HG02885 (cell line): ENCODE measurements at regions not wholly inside any gene's neighbourhood (a gene's known extent, or its start where the extent isn't known, plus 50 kb on each side); places are given as distances from the start of the nearest gene placed in this dataset.
"Not testable (repeated sequence)": the region's sequence is repeated elsewhere in the genome, so short reads cannot be mapped to it uniquely, and the experiment has no call there.

Experiments used
- ATAC-seq: cut with Tn5 transposase; IDR thresholded peaks from one replicate; pipeline ENCODE4 v1.9.1; 2021; ENCODE audit warnings: mild to moderate bottlenecking; ENCODE audit not compliant: unreplicated experiment, poor library complexity

DNA sequence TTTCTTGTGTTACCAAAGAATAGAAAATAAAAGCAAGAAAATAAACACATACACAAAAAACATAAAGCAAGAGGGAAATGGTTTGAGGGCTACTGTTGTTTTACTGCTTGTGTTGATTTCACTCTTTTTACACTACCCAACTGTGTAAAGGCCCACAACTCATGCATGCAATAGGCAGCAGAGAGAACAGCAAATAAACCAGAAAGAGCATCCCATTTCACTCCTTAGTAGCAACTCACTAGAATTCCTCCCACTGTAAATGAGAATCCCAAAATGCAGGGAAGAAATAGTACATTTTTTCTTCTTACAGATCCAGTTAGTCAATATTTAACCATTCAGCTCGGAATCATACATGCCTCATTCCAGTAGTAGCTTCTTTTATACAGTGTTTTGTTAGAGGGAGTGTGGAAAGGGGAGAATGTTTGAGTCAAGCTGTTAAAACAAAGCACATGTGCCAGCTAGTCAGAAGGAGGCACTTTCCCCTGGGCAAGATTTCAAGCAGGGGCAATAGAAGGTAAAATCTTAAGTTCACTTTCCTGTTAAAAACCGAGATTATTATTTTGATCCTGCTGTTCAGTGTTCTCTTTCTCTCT, 147.2 kb upstream of the FAM98A start:
- ATAC-seq, result no peak

DNA sequence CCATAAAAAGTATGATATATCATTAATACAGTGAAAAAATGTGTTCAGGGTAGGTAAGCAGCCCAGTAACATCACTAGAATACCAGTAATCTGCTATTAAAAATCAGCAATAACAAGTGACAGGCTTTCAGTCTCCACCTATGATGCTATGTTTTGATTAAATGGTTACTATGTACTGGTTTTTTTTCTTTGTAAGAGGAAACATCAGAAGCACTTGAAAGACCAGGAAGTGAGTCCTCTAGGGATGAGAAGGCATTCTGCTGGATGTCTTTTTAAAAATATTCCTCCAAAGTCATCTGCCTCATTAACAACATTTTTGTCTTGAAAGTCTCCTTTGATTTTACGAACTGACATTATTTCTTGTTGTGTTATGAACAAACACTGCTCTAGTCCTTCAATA, 136.0 kb upstream of the FAM98A start:
- no peak for ATAC-seq

DNA sequence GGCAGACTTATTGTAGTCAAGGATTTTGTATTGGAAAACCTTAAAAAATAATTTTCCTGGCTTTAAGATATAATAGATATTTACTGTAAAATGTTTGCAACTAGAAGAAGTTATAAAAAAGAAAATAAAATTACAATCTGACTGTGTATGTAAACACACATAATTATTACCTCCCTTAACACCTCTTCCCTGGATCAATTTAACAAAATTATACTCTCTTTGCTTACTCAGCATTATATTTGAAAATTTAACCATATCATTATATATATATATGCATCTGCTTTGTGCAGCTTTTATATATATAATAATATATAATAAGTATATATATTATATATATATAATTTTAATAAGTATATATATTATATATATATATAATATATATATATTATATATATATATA, 131.7 kb upstream of the FAM98A start:
- no peak for ATAC-seq

DNA sequence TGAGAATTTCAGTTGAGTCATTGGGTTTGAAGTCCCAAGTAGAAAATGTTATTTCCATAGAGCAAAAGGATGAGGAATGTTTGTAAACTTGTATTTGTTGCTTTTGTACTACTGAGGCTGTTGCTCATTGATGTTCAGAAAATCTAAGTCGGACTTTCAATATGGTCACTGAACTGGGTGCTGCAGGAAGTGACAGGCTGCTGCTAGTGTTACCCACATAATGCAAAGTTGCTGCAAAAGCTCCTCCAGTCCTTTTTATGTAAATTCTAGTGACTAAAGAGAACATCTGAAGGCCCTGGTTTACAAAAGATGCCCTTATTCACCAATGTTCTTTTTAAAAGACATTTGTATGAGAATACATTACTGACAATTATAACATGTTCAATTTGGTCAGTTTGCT, 131.1 kb upstream of the FAM98A start:
- ATAC-seq, result no peak

DNA sequence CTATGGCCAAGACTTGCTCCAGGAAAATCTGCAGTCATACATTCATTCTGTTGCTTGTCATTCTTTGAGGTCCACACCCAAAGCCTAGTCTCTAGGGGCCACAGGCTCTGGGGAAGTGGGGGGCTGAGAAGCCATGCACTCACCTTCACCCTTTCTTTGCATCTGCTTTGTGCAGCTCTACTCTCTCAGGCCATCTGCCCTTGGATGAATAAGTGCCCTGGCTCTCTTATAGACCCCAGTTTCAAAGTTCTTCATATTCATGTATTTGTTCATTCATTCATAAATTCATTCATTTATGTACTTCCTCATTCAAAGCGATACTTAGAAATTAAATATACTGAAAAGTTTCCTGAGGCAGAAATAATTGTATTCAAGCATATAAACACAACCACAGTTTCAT, 130.3 kb upstream of the FAM98A start:
- ATAC-seq, result no peak

DNA sequence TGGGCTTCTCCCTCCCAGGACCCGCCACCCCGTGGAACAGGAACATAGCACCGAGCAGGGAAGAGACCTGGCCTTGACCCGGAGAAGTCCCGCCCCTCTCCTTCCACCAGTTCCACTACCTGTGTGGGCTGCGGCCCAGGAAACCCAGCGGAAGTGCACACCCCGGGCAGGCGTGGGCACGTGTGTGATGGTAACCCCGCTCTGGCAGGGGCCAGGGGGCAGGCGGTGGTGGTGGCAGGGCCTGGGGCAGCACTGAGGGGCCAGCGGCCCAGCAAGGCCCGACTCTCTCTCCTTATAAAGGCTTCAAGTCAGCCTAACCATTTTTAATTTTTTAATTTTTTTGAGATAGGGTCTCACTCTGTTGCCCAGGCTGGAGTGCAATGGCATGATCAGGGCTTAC, 129.0 kb upstream of the FAM98A start:
- no peak for ATAC-seq

DNA sequence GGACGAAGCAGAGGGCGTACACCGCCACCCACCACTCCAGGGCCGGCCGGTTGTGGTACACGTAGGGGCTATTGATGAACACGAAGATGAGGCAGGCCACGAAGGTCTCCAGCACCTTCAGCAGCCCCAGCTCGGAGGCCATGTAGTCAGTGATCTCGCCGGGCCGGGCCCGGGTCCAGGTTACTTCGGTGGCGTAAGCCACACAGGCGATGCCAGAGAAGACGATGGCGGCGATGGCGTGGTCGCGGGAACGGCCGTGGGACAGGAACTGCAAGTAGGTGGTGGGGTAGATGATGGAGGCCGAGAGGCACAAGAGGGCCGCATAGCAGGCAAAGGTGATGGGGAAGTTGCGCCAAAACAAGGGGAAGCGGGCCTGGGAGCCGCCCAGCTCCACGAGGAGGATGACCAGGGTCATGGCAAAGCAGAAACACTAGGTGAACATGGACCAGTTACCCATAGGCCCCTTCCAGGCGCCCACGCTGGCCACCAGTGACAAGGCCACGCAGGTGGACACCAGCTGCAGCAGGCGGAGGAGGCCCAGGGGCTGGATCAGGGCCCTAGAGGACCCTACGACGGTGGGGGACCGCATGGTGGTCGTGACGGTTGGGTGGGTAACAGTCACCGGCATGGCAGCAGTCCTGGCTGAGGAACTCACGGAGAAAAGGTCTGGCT, 128.4 kb upstream of the FAM98A start:
- ATAC-seq, result no peak

DNA sequence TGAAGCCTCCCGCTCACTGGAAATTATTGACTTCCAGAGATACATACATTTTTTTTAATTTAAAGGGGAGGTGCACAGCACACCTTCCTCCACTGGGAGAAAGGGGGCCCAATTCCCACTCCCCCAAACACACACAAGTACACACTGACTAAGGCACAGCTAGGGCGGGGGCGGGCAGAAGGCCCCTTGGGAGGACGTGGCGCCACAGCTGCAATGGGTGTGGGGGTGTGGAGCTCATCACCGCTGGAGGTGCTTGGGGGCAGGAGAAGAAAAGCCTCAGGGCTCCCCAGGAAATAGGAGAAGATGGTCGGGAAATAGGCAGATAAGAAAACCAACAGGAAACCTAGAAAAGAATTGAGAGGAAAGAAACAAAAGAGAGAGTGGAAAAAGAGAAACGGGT, 127.3 kb upstream of the FAM98A start:
- ATAC-seq, result no peak

DNA sequence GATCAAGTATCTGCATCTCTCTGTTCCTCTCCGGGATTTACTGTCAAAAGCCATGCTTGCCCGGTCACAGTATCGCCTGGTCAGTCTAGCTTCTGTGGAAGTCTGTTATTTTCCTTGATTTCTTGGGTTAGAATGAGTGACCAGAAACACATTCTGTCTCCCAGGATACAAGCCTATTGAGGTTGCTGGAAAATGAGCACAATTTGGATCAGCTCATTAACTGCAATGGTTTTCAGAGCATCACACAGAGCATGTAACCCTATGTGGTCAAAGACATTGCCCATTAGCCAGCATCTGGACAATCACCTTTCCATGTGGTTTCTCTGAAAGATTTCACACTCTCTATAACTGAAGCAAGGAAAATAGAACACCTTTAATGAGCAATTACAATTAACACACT, 124.2 kb upstream of the FAM98A start:
- no peak for ATAC-seq

DNA sequence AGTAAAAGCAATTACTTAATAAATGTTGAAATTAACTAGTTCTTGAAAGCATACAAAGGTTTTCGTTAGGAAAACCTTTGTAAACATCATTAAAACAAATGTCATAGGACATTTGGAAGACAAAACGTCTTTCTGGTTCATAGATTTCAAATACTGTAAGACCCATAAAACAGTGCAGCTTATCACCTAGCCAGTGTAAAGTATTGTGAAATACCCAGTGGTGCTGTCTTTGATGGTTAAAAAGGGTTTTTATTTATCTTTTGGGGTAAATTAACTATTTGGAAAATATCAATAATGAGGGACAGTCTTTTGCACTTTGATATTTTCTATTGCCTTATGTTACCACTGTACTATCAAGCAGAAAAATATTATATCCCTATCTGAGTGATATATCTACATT, 120.0 kb upstream of the FAM98A start:
- no peak for ATAC-seq

DNA sequence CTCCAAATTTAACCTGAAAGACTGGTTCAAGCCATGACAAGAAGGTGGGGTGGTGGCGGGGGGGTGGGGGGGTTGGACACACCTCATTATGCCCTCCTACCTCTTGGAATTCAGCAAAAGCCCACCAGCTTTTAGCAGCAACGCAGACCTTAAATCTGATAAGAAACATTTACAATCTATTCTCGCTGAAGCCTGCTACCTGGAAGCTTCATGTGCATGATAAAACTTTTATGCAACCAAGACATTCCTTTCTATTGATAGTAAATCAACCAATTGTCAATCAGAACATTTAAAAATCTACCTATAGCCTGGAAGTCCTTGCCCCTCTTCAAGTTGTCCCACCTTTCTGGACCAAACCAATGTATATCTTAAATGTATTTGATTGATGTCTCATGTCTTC, 113.6 kb upstream of the FAM98A start:
- ATAC-seq, result no peak

DNA sequence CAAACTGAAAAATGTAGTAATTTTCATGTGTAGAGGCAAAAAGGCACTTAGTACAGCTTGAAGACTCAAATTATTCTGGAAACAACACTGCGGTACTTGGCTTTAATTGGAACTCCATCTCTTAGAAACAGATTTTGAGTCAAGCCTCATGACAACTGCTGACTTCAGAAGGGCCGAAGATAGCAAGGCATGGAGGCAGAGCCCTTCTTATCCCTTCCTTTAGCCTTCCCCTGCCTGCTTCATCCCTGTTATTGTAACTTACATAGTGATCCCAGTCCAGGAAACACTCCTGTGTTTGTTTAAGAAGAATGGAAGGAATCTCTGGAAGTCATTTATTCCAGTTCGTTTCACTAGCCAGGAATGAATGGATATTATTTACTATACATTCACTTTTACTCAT, 110.9 kb upstream of the FAM98A start:
- ATAC-seq, result no peak

DNA sequence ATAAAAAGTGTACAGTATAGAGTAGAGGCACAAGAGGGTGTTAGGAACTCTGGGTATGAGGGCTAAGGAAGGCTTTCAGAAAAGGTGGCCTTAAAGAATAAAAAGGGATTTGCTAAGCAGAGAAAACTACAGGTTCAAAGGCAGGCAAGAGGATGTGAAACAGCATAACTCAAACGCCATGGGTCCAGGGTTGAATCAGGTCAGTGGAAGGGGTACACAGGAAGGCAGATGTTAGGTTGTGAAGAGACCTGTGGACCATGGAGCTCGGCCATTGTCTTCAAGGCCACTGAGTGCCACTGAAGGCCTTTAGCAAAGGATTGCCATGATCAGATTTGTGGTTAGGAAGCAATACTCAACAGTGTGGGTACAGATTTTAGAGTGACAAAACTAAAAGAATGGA, 108.2 kb upstream of the FAM98A start:
- no peak for ATAC-seq

DNA sequence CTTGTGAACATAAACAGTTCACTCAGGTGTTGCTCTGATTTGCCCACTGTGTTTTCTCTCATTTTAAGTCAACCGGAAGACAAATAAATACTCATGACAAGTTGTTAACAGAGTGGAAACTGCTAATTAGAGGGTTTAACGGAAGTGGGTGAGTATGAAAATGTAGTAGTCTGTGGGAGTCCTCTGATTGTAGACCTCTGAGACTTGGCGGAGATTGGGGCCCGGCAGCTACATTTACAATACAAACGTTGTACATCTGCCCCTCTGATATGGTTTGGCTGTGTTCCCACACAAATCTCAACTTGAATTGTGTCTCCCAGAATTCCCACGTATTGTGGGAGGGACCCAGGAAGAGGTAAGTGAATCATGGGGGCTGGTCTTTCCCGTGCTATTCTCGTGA, 107.3 kb upstream of the FAM98A start:
- no peak for ATAC-seq

DNA sequence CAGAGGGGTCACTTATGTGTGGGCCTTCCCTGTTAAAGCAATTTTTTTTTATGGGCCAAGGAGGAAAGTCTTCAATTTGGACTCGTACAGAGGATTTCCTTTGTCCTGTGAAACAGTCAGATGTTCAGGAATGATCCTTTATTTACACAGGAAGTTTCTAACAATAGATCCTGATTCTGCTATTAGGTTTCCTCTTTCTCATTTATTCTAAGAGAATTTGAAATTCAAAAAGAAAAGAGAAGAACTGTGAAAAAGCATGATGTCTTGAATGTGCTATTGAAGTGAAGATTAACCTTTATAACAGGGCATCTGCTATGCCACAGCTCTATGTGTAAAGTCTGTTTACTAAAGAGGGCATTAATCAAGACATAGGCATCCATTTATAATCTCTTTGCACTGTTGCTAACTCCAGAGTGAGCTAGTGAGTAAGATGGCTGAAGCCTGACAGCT, 105.3 kb upstream of the FAM98A start:
- ATAC-seq, result no peak

DNA sequence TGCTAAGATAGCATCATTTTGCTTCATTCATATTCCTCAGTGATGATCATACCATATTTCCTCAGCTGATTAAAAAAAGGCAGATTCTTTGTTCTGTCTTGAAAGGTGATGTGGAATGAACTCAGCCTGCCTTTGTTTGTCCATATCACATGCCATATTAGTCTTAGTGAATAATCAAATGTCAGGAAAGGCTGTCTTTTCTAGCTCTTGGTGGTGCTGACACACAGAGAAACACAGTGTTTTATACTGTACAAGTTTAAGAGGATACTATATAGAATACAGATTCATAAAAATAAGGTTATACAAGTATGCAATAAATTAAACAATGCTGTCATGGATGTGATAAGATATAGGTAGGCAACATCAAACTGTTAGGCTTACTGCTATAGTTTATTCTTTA, 97.1 kb upstream of the FAM98A start:
- ATAC-seq, result no peak

DNA sequence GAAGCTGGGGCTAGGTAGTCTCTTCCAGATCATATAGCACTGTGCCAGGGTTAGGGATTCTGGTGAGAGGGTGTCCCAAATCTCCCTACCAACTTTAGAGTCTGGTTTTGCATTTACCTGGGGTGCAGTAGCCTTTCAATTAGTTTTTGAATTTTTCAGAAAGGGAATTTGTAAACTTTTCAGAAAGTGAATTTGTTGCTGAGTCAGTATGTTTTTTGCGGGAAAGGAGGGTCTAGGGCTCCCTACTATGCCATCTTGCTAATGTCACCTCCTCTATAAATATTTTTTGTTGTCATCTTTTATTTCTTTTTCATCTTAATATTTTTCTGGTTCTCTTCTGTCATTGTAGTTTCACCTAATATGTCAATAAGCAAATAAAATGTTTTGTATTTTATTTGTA, 95.8 kb upstream of the FAM98A start:
- ATAC-seq, result no peak

DNA sequence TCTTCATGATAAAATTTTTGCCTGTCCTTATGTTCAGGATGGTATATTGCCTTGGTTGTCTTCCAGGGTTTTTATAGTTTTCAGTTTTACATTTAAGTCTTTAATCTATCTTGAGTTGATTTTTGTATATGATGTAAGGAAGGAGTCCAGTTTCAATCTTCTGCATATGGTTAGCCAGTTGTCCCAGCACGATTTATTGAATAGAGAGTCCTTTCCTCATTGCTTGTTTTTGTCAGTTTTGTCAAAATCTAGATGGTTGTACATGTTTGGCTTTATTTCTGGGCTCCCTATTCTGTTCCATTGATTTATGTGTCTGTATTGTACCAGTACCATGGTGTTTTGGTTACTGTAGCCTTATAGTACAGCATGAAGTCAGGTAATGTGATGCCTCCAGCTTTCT, 91.6 kb upstream of the FAM98A start:
- ATAC-seq, result not testable (repeated sequence)

DNA sequence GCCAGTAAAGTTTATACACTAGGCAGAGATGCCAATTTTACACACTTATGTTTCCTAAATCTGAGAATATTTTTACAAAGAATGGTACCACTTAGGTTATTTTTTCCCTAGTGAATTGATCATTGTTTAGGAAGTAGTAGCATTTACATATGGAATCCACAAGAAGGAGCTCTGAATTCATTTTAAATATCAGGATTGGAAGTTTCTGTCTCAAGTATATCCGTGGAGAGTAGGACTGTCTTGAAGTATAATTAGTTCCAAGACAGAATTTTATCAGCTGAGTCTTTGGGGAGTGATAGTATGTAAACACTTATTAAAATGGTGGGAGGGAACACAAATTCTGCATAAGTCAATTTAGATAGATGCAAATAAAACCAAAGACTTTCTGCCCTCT, 82.3 kb upstream of the FAM98A start:
- no peak for ATAC-seq

DNA sequence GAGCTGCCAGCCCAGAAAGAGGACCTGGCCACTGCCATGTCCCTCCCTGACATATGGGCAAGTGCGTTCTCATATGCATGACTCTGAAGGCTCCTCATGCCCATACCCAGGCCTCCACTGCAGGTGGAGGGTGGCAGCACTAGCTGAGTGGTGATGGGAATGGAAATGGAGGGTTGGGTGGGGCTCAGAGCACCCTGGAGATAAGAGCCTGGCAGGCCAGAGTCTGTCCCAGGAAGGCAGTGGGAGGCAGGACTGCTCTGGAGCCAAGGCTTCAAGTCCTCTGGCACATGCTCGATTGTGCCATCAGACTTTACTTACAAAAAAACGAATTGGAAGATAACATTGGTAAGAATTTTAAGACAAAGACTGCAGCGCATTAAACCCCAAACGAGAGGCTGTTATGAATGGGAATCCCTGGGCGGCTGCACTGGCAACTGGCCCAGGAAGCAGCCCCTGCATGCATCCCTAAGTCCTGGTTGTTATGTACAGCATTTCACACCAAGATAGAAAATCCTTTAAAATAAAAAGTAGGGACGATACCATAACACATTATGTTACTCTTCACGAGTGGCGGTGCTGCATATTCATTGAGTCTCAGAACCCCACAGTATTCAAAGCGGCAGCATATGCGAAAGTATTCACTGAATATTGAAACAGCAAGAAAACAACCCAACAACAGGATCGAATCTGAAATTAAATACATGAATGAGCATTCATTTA, 81.7 kb upstream of the FAM98A start:
- no peak for ATAC-seq

DNA sequence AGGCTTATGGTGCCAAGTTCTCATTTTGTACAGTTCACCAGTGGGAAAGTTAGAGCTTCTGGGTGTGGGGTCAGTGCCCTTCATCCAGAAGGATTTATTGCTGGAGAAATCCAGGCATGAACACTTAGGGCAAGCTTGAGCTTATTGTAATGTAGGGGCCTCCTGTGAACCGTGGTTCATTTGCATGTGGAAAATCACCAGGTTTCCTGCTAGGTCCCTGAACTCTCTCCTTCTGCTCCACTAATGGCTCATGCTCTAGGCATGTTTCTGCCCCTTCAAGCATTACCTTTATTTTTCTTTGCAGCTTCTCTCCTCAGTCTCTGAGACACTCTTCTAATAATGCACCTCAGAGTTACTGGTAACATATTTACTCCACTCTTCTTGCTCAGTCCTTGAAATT, 79.3 kb upstream of the FAM98A start:
- no peak for ATAC-seq

DNA sequence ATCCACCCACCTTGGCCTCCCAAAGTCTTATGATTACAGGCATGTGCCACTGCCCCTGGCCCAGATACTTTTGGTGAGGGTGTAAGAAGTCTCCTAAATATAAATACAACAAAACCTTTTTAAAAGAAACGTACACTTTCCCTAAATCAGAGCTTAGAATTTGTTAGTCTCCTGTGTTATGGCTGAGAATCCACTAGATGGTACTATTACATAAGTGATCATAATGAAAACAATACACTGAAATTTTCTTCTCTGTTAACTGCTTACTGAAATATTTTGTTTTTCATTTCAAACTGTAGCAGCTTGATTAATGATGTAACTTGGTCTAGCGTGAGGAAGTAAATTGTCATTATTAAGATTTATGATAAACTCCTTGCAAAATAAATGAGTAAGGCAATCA, 74.8 kb upstream of the FAM98A start:
- peak; percentile 52 for ATAC-seq
